ENCODE measurements at regions not wholly inside any gene's neighbourhood (a gene's known extent, or its start where the extent isn't known, plus 50 kb on each side); places are given as distances from the start of the nearest gene placed in this dataset.

GRCh38 chr3:160052385-160053047 lies 63.9 kb downstream of the IL12A start:
- no peak for TF ChIP-seq GABPA (IDR thresholded peaks at IDR 0.05 in 1 of 2, conservative IDR thresholded peaks at IDR 0.05 in 1 of 2)
- no peak for TF ChIP-seq HNF4G (IDR thresholded peaks at IDR 0.05)
- TF ChIP-seq MAX (IDR thresholded peaks at IDR 0.05), result no peak
- TF ChIP-seq CTCF (IDR thresholded peaks at IDR 0.05; ENCODE audit: low read depth, low read length, missing input control), result no peak

All from liver (tissue), 3 donors.